ENCODE measurements at regions not wholly inside any gene's neighbourhood (a gene's known extent, or its start where the extent isn't known, plus 50 kb on each side); places are given as distances from the start of the nearest gene placed in this dataset.

- DNase-seq, result no peak
Observed at GRCh38 chr5:93926831-93927620, 185.6 kb upstream of the POU5F2 start.

- DNase-seq, result no peak
Observed at GRCh38 chr5:93925321-93925720, 183.9 kb upstream of the POU5F2 start.

- DNase-seq, result no peak
Observed at GRCh38 chr5:93924628-93925027, 183.2 kb upstream of the POU5F2 start.

- no peak for DNase-seq
Observed at GRCh38 chr5:93922551-93922950, 181.2 kb upstream of the POU5F2 start.

GRCh38 chr5:93921001-93921400 is 179.6 kb upstream of the POU5F2 start:
- no peak for DNase-seq

- DNase-seq, result no peak
Observed at GRCh38 chr5:93916872-93917271, 175.5 kb upstream of the POU5F2 start.

GRCh38 chr5:93915142-93915553 is 173.7 kb upstream of the POU5F2 start:
- peak; percentile 51 for DNase-seq

- no peak for DNase-seq
Observed at GRCh38 chr5:93911609-93912008, 170.2 kb upstream of the POU5F2 start.

- DNase-seq, result peak; percentile 5
Observed at GRCh38 chr5:93909356-93909755, 168.0 kb upstream of the POU5F2 start.

- no peak for DNase-seq
Observed at GRCh38 chr5:93904917-93905316, 163.5 kb upstream of the POU5F2 start.

GRCh38 chr5:93902288-93902687 is 160.9 kb upstream of the POU5F2 start:
- no peak for DNase-seq

GRCh38 chr5:93899026-93899600 is 157.7 kb upstream of the POU5F2 start:
- peak; percentile 7 for DNase-seq

GRCh38 chr5:93894601-93895354 is 153.4 kb upstream of the POU5F2 start:
- peak; percentile 32 for DNase-seq

GRCh38 chr5:93893075-93893474 is 151.7 kb upstream of the POU5F2 start:
- no peak for DNase-seq

GRCh38 chr5:93892481-93892880 is 151.1 kb upstream of the POU5F2 start:
- DNase-seq, result no peak

GRCh38 chr5:93891491-93892480 is 150.4 kb upstream of the POU5F2 start:
- DNase-seq, result no peak

- no peak for DNase-seq
Observed at GRCh38 chr5:93890657-93891056, 149.3 kb upstream of the POU5F2 start.

GRCh38 chr5:93887678-93888077 is 146.3 kb upstream of the POU5F2 start:
- DNase-seq, result no peak

GRCh38 chr5:93886917-93887361 is 145.5 kb upstream of the POU5F2 start:
- no peak for DNase-seq

- no peak for DNase-seq
Observed at GRCh38 chr5:93886098-93886806, 144.9 kb upstream of the POU5F2 start.

- DNase-seq, result no peak
Observed at GRCh38 chr5:93884254-93884653, 142.9 kb upstream of the POU5F2 start.

GRCh38 chr5:93883459-93883858 is 142.1 kb upstream of the POU5F2 start:
- DNase-seq, result no peak

All from NCI-H1694 treated with DMSO at 0.1 percent for 48 hours (cell line).